IMR-90 (cell line): ENCODE measurements at regions not wholly inside any gene's neighbourhood (a gene's known extent, or its start where the extent isn't known, plus 50 kb on each side); places are given as distances from the start of the nearest gene placed in this dataset.
"Not testable (repeated sequence)": the region's sequence is repeated elsewhere in the genome, so short reads cannot be mapped to it uniquely, and the experiment has no call there.

ENCODE experiments used
- ATAC-seq: fragments of 200-7000 bp; cut with Tn5 transposase; 2 replicates; pipeline ENCODE4 v1.9.1; 2020; ENCODE audit warnings: low read depth, mild to moderate bottlenecking, moderate library complexity
- BruUV-seq: library from RNA; stranded (reverse); fragments of 400-500 nt; replicated peaks from 2 replicates; lab custom pipeline; 2021; lab: Mats Ljungman, UMichigan
- CTCF ChIA-PET: fragments of 300-600 bp; formaldehyde crosslinking; extraction: SDS; loops from one replicate; lab custom pipeline; 2021; ENCODE audit warnings: antibody characterized with exemption; lab: Yijun Ruan, JAX
- POLR2A ChIA-PET: fragments of 300-600 bp; sonication (Branson Sonifier 250); formaldehyde crosslinking; loops from one replicate; lab custom pipeline; 2022; ENCODE audit warnings: antibody characterized with exemption; ENCODE audit not compliant: unreplicated experiment; lab: Charles Lee
- DNase-seq: peaks from one replicate; pipeline ENCODE4 v3.0.0; 2013
- H2AFZ ChIP-seq: replicated peaks from 2 replicates; pipeline ENCODE3; 2013; ENCODE audit warnings: low read length, mild to moderate bottlenecking; ENCODE audit not compliant: poor library complexity
- H2AK5ac ChIP-seq: 2 replicates; pipeline ENCODE4 v1.6.1; 2013; ENCODE audit warnings: low read depth, low read length, inconsistent platforms
- H2AK9ac ChIP-seq: replicated peaks from 2 replicates; pipeline ENCODE3; 2013; ENCODE audit warnings: mild to moderate bottlenecking, low read depth, low read length, moderate library complexity; ENCODE audit not compliant: poor library complexity
- H2BK120ac ChIP-seq: 2 replicates; pipeline ENCODE4 v1.6.1; 2013; ENCODE audit warnings: low read depth, low read length, inconsistent platforms
- H2BK15ac ChIP-seq: 3 replicates; pipeline ENCODE4 v1.6.1; 2013; ENCODE audit warnings: low read depth, low read length, inconsistent platforms
- H2BK20ac ChIP-seq: 2 replicates; pipeline ENCODE4 v1.6.1; 2013; ENCODE audit warnings: low read depth, mild to moderate bottlenecking, inconsistent platforms, low read length, moderate library complexity
- H2BK5ac ChIP-seq: 2 replicates; pipeline ENCODE4 v1.6.1; 2013; ENCODE audit warnings: mild to moderate bottlenecking, low read depth, low read length, inconsistent platforms; ENCODE audit not compliant: poor library complexity, severe bottlenecking
- H3K14ac ChIP-seq: replicated peaks from 2 replicates; pipeline ENCODE4 v1.6.1; 2013; ENCODE audit warnings: low read depth, low read length, inconsistent platforms
- H3K18ac ChIP-seq: 2 replicates; pipeline ENCODE4 v1.6.1; 2013; ENCODE audit warnings: low read depth, low read length, control low read depth
- H3K23ac ChIP-seq: 2 replicates; pipeline ENCODE4 v1.6.1; 2013; ENCODE audit warnings: low read depth, low read length, inconsistent platforms
- H3K27ac ChIP-seq: 2 replicates; pipeline ENCODE4 v1.5.1; 2013; ENCODE audit warnings: mild to moderate bottlenecking, control low read depth, low read length; ENCODE audit not compliant: insufficient read depth
- H3K27me3 ChIP-seq: 2 replicates; pipeline ENCODE4 v1.6.1; 2013; ENCODE audit warnings: low read length; ENCODE audit not compliant: control insufficient read depth, insufficient read depth
- H3K36me3 ChIP-seq: 2 replicates; pipeline ENCODE4 v1.6.1; 2013; ENCODE audit warnings: low read length, mixed read lengths; ENCODE audit not compliant: control insufficient read depth, insufficient read depth
- H3K4ac ChIP-seq: 2 replicates; pipeline ENCODE4 v1.6.1; 2013; ENCODE audit warnings: low read depth, low read length, inconsistent platforms
- H3K4me1 ChIP-seq: 2 replicates; pipeline ENCODE4 v1.6.1; 2013; ENCODE audit warnings: low read length, mixed read lengths; ENCODE audit not compliant: control insufficient read depth, insufficient read depth
- H3K4me2 ChIP-seq: 2 replicates; pipeline ENCODE4 v1.6.1; 2013; ENCODE audit warnings: low read depth, mild to moderate bottlenecking, control low read depth, low read length, moderate library complexity
- H3K4me3 ChIP-seq: 2 replicates; pipeline ENCODE4 v1.5.1; 2013; ENCODE audit warnings: low read depth, mild to moderate bottlenecking, control low read depth, low read length, moderate library complexity; ENCODE audit not compliant: insufficient read depth
- H3K56ac ChIP-seq: 2 replicates; pipeline ENCODE4 v1.6.1; 2013; ENCODE audit warnings: low read length, inconsistent platforms; ENCODE audit not compliant: insufficient read depth; ENCODE audit errors: extremely low read depth
- H3K79me1 ChIP-seq, 2 experiments: 2 replicates each; pipeline ENCODE4 v1.6.1; 2013; ENCODE audit warnings: low read length in 2 of 2, inconsistent platforms in 1 of 2, low read depth in 1 of 2
- H3K9ac ChIP-seq: 2 replicates; pipeline ENCODE4 v1.6.1; 2013; ENCODE audit warnings: low read depth, low read length, control low read depth
- H3K9me1 ChIP-seq: 2 replicates; pipeline ENCODE4 v1.6.1; 2013; ENCODE audit warnings: low read length, inconsistent platforms; ENCODE audit not compliant: insufficient read depth
- H3K9me3 ChIP-seq: 2 replicates; pipeline ENCODE4 v1.6.1; 2013; ENCODE audit warnings: low read length; ENCODE audit not compliant: control insufficient read depth, insufficient read depth
- H4K20me1 ChIP-seq: 2 replicates; pipeline ENCODE4 v1.6.1; 2013; ENCODE audit warnings: low read length, inconsistent platforms; ENCODE audit not compliant: insufficient read depth
- H4K5ac ChIP-seq: 2 replicates; pipeline ENCODE4 v1.6.1; 2013; ENCODE audit warnings: mild to moderate bottlenecking, low read depth, low read length, control low read depth
- H4K8ac ChIP-seq, 2 experiments: 2 replicates each; pipeline ENCODE4 v1.6.1; 2013; ENCODE audit warnings: low read depth in 2 of 2, low read length in 2 of 2, control low read depth in 1 of 2, inconsistent platforms in 1 of 2
- H4K91ac ChIP-seq: 2 replicates; pipeline ENCODE4 v1.6.1; 2013; ENCODE audit warnings: low read depth, low read length, inconsistent platforms; ENCODE audit not compliant: insufficient read depth
- WGBS, 2 experiments: methylation state at CpG; one replicate each; pipeline versions ENCODE4 v1.1.5 to v1.1.7; 2013; ENCODE audit warnings: missing lambda C conversion rate in 2 of 2; ENCODE audit not compliant: insufficient read length in 1 of 2; ENCODE audit errors: extremely low coverage in 2 of 2; 5-methylcytosine and 5-hydroxymethylcytosine counted together
- dilution Hi-C: fragments of 300-500 bp; cut with HindIII; formaldehyde crosslinking; loops from one replicate; pipeline ENCODE4 v1.14.3; 2018; ENCODE audit warnings: low sequenced_read_pairs; ENCODE audit not compliant: unreplicated experiment
- in situ Hi-C: fragments of 300-500 bp; cut with MboI; formaldehyde crosslinking; loops from 3 replicates; pipeline ENCODE4 v1.14.3; 2019; ENCODE audit warnings: low sequenced_read_pairs, inconsistent platforms, mixed read lengths
- intact Hi-C: fragments of 100-400 bp; cut with micrococcal nuclease; formaldehyde crosslinking; loops from 2 replicates; pipeline ENCODE4 v1.10.0; 2022

DNA sequence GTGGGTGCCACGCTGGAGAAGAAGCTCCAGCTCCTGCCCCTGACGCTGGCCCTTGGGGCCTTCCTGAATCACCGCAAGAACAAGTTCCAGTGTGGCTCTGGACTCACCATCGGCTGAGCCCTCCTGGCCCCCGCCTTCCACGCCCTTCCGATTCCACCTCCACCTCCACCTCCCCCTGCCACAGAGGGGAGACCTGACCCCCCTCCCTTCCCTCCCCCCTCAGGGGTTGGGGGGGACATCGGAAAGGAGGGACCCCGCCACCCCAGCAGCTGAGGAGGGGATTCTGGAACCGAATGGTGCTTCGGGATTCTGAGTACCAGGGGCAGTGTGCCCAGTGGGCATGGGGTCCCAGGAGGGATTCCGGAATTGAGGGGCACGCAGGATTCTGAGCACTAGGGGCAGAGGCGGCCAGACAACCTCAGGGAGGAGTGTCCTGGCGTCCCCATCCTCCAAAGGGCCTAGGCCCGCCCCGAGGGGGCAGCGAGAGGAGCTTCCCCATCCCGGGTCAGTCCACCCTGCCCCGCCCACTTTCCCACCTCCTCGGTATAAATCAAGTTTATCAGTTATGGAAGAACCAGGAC lies 166.0 kb downstream of the POTEG start:
- H3K4ac ChIP-seq, H4K8ac ChIP-seq, POLR2A ChIA-PET, H3K9ac ChIP-seq, H2BK15ac ChIP-seq, BruUV-seq, in situ Hi-C loops, H3K4me3 ChIP-seq, CTCF ChIA-PET, dilution Hi-C loops, DNase-seq, H3K18ac ChIP-seq, intact Hi-C loops, H2BK5ac ChIP-seq, H3K4me2 ChIP-seq, H2BK120ac ChIP-seq, ATAC-seq, H3K23ac ChIP-seq, H3K27ac ChIP-seq, H2AK5ac ChIP-seq, H4K91ac ChIP-seq, H3K4me1 ChIP-seq, H3K9me1 ChIP-seq, H3K36me3 ChIP-seq, H4K20me1 ChIP-seq, H3K79me1 ChIP-seq, H2AK9ac ChIP-seq, H4K5ac ChIP-seq, H3K14ac ChIP-seq, H3K56ac ChIP-seq, H2AFZ ChIP-seq, H2BK20ac ChIP-seq, H3K9me3 ChIP-seq, H3K27me3 ChIP-seq: not testable (repeated sequence)
- no CpG with 5 or more reads among the region's 21 CpGs for WGBS, 2 experiments

DNA sequence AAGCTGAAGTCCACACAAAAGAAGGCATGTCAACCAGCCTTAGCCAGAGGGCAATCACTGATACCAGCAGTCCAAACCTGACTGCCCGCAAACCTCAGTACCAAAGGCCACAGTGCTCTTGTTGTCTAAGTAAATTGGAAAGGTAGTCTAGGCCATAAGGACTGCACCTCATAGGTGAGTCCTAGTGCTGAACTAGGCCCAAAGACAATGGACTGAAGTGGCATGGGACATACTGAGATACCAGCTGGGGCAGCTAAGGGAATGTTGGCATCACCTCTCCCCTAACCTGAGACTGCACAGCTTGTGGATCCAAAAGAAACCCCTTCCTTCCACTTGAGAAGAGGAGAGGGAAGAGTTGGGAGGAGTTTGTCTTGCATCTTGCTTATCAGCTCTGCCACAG lies 161.9 kb downstream of the POTEG start:
- H4K91ac ChIP-seq, DNase-seq, H2BK5ac ChIP-seq, H2AK9ac ChIP-seq, H3K4me3 ChIP-seq, H3K9me1 ChIP-seq, H3K36me3 ChIP-seq, H4K20me1 ChIP-seq, H3K4me1 ChIP-seq, H2AK5ac ChIP-seq, H3K9ac ChIP-seq, H3K23ac ChIP-seq, H3K56ac ChIP-seq, POLR2A ChIA-PET, H3K18ac ChIP-seq, H3K14ac ChIP-seq, H4K8ac ChIP-seq, ATAC-seq, in situ Hi-C loops, dilution Hi-C loops, H2BK120ac ChIP-seq, H3K79me1 ChIP-seq, H3K4ac ChIP-seq, CTCF ChIA-PET, intact Hi-C loops, BruUV-seq, H3K27me3 ChIP-seq, H3K9me3 ChIP-seq, H2AFZ ChIP-seq, H2BK20ac ChIP-seq, H4K5ac ChIP-seq, H3K4me2 ChIP-seq, H3K27ac ChIP-seq, H2BK15ac ChIP-seq: not testable (repeated sequence)
- WGBS, 2 experiments: no CpG with 5 or more reads among the region's 1 CpG
